Hematopoietic multipotent progenitor cell treated with erythropoietin and hydrocortisone succinate and interleukin-3 and kit ligand, for 8 days (in vitro differentiated cells): ENCODE measurements at regions not wholly inside any gene's neighbourhood (a gene's known extent, or its start where the extent isn't known, plus 50 kb on each side); places are given as distances from the start of the nearest gene placed in this dataset.

ENCODE experiments used
- DNase-seq: peaks from one replicate; pipeline ENCODE4 v3.0.0-alpha.2; 2015

GRCh38 chr1:25080294-25081209 is 150.5 kb upstream of the RUNX3 start:
- no peak for DNase-seq

- no peak for DNase-seq
Measured at GRCh38 chr1:25079048-25079447, 149.0 kb upstream of the RUNX3 start.

GRCh38 chr1:25074351-25075227 is 144.5 kb upstream of the RUNX3 start:
- DNase-seq: no peak

GRCh38 chr1:25073640-25074270 is 143.7 kb upstream of the RUNX3 start:
- DNase-seq: no peak

- no peak for DNase-seq
Measured at GRCh38 chr1:25072461-25072860, 142.4 kb upstream of the RUNX3 start.

DNA sequence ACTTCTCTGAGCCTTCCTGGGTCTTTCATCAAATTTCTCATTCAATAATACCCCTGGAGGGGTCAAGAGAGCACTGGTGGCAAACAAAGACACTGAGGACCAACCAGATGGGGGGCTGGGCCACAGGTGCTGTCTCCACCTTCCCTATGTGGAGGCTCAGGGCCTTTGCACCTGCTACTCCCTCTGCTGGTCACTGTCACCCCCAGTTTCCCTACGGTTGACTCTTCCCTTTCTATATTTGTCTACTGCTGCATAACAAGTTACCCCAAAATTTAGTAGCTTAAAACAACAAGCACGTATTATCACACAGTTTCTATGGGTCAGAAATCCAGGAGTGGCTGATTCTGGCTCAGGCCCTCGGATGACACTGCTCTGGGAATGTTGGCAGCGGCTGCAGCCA is 138.8 kb upstream of the RUNX3 start:
- no peak for DNase-seq

- no peak for DNase-seq
Measured at GRCh38 chr1:25068316-25068715, 138.2 kb upstream of the RUNX3 start.

DNA sequence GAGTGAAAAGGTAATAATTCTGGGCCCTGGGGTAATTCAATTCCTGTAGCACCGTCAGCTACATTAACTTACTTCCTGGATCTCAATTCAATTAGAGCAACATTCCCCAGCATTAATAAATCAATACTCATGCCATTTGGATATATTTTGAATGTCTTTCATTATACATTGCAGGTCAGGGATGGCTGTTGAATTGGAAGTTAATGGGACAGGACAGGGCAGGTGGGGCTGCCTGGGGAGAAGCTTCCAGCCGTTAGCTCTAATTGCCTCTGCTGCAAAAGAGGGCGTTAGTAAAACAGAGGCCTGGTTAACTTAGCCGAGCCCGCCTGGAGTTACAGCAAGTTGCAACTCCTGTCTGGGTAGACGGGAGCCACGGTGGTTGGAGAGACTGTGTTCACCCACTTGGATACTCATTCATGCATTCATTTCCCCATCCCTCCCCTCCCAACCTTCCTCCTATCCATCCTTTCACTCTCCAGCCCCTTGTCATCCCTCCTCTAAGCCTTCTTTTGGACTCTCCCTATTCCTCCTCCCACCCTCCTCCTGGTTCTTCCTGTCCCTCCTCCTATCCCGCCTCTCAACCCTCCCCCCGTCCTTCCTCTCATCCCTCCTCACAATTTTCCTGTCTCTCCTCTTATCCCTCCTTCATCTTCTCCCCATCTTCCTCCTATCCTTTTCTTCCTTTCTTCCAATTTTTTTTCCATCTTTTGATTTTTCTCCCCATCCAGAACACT is 137.6 kb upstream of the RUNX3 start:
- DNase-seq: no peak

- DNase-seq: no peak
Measured at GRCh38 chr1:25066731-25067517, 136.8 kb upstream of the RUNX3 start.

- no peak for DNase-seq
Measured at GRCh38 chr1:25066256-25066655, 136.2 kb upstream of the RUNX3 start.

- DNase-seq: no peak
Measured at GRCh38 chr1:25065795-25066238, 135.7 kb upstream of the RUNX3 start.

GRCh38 chr1:25065321-25065721 is 135.2 kb upstream of the RUNX3 start:
- DNase-seq: no peak

DNA sequence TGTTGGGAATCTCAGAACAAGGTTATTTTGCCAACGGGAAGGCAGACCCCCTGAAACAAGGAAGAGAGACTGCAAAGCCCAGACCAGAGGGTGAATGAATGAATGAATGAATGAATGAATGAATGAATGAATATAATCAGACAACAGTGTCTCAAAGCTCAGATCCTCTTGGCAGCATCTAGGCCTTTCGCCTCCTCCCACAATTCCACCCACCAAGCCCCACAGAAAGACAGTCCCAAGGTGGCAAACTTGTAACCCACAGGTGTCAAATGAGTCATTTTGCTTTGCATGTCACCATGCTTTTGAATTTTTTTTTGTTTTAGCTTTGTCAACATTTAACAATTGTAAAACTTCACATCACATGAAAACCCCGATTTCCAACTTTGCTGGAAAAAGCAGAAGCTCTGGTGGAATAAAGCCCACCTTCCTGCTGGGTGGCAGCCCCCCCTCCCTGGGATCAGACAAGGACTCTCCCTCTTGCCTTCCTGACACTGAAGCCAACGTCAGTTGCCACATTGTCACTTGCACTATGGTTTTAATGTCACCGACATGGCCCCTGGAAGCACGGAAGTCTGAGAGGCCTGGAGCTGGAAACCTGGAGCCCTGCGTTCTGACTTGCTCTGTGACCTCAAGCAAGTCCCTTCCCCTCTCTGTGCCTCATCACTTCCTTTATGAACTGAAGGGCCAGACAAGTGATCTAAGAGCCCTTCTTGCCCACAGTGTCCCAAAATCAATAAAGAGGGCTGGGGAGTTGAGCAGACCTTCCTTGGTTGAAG is 134.6 kb upstream of the RUNX3 start:
- no peak for DNase-seq

DNA sequence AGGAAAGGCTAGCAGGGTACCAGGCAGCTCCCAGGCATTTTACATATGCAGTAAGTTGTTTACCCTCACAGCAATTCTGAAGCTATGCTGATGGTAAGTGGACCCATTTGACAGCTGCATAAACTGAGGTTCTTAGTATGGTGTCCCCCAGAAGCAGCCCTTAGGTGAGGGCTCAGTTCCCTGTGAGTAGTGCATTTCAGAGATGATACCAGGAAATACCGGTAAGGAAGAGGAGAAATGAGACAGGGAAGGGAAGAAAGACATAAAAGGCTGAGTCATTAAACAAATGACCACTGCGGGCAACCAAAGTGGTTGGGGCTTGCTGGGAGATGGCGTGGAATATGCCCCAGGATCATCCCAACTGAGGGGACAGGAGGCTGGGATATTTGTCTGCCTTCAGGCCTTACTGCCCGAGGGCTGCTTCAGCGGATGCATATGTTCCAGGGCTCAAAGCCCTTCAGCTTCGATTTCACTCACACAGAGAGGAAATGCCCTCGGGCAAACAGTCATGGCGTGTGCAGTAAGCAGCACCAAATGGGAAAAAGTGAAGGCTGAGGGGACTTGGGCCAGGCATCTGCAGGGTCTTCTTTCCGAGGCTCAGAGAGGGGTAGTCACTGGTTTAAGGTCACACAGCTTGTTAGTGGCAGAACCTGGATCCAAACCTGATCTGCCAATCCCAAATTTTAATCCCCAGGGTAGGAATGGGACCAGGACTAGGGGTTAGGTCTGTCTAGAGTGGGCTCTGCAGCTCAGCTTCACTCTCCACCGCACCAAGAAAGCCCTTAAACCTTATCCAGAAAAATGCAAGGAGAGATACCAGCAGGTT is 133.7 kb upstream of the RUNX3 start:
- DNase-seq: no peak

GRCh38 chr1:25062621-25063255 is 132.7 kb upstream of the RUNX3 start:
- no peak for DNase-seq

DNA sequence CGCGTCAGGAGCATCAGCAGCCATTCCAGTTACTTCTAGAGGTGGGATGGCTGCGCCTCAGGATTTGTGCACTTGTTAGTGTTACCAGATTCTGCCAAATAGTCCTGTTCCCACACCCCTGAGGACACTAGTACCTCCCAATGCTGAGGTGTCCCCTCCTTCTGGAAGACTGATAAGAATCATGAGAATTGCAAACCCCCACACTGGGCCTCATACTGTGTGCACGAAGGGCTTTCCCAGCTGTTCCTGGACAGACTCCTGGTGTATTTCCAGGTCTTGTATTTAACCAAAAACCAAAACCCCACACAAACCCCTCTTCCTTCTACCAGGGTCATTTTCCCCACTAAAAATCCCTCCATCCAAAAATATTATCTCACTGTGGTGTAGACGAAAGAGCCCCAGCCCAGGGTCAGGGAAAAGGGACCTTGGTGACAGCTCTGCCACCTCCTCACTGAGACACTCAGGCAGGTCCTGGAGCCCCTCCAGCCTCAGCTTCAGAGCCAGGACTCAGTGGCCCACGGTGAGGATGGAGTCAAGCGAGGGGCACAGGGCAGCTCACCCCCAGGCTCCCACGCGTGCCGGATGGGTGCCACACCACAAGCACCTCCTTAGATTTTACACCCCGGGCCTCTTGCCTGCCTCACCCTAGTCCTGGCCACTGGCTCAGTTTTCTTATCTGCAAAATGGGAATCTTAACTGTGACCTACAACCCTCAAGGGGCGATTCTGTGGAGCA is 131.4 kb upstream of the RUNX3 start:
- DNase-seq: no peak

GRCh38 chr1:25057188-25057587 is 127.1 kb upstream of the RUNX3 start:
- no peak for DNase-seq

GRCh38 chr1:25056536-25056935 is 126.5 kb upstream of the RUNX3 start:
- no peak for DNase-seq

DNA sequence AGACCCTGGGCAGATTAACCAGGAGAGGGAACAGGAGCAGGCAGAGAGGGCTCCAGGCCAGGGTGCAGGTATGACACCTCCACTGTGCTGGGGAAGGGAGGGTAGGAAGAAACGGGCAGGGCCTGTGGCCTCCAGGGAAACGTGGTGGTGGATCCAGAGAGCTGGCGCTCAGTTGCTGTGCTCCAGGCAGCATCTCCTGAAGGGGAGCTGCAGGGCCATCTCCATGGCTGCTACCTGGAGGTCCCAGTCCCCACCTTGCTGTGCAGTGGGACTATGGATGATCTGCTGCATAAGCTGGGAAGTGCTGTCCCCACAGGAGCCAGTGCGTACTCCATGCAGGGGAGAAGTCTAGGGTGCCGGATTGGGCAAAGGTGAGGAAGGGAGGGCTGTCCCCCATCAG is 125.9 kb upstream of the RUNX3 start:
- DNase-seq: no peak
